ENCODE measurements at regions not wholly inside any gene's neighbourhood (a gene's known extent, or its start where the extent isn't known, plus 50 kb on each side); places are given as distances from the start of the nearest gene placed in this dataset.

GRCh38 chr15:58369261-58369701 is 62.5 kb upstream of the LIPC start (continued):
- TF ChIP-seq ZZZ3 (IDR thresholded peaks at IDR 0.05; ENCODE audit: control insufficient read depth, insufficient read length, low read depth) (no peak), ZNF274 (IDR thresholded peaks at IDR 0.05; ENCODE audit: insufficient read depth, insufficient read length) (no peak), CBFB (IDR thresholded peaks at IDR 0.05; ENCODE audit: low read depth) (no peak), NKRF (conservative IDR thresholded peaks at IDR 0.05) (no peak), CREM (IDR thresholded peaks at IDR 0.05; ENCODE audit: low read depth) (peak; percentile 58), BRCA1 (IDR thresholded peaks at IDR 0.05; ENCODE audit: low read depth, low read length) (no peak), MAX (IDR thresholded peaks at IDR 0.05; ENCODE audit: low read depth, low read length) (no peak), IKZF2 (IDR thresholded peaks at IDR 0.05) (peak in 1 of 2 experiments; percentile 42; a peak in 1 of 4 replicates), MLLT1 (IDR thresholded peaks at IDR 0.05) (0 out of 2 replicates have a peak, but pooled peaks have one; percentile 50), CHD1 (IDR thresholded peaks at IDR 0.05; ENCODE audit: low read depth, low read length) (no peak), HCFC1 (IDR thresholded peaks at IDR 0.05; ENCODE audit: low read length) (no peak), PBX3 (IDR thresholded peaks at IDR 0.05; ENCODE audit: insufficient replicate concordance, low read depth, low read length) (no peak), POLR2AphosphoS5 (IDR thresholded peaks at IDR 0.05; ENCODE audit: low read length) (no peak), NFYB (IDR thresholded peaks at IDR 0.05; ENCODE audit: insufficient read depth, low read depth, low read length) (no peak), ZNF24 (IDR thresholded peaks at IDR 0.05) (no peak), SIX5 (IDR thresholded peaks at IDR 0.05; ENCODE audit: low read depth, low read length, severe bottlenecking) (no peak), NFXL1 (IDR thresholded peaks at IDR 0.05; ENCODE audit: borderline replicate concordance) (no peak), FOS (IDR thresholded peaks at IDR 0.05; ENCODE audit: borderline replicate concordance, extremely low read depth, insufficient read length) (no peak), MTA2 (IDR thresholded peaks at IDR 0.05; ENCODE audit: low read depth) (no peak), TARDBP (IDR thresholded peaks at IDR 0.05; ENCODE audit: borderline replicate concordance) (no peak), YBX1 (IDR thresholded peaks at IDR 0.05) (no peak), RB1 (IDR thresholded peaks at IDR 0.05; ENCODE audit: borderline replicate concordance) (no peak), REST (IDR thresholded peaks at IDR 0.05; ENCODE audit: low read depth, low read length) (no peak)
